GM19238 (cell line): ENCODE measurements at regions not wholly inside any gene's neighbourhood (a gene's known extent, or its start where the extent isn't known, plus 50 kb on each side); places are given as distances from the start of the nearest gene placed in this dataset.
"Not testable (repeated sequence)": the region's sequence is repeated elsewhere in the genome, so short reads cannot be mapped to it uniquely, and the experiment has no call there.

Source experiments
- DNase-seq: peaks from one replicate; pipeline ENCODE4 v3.0.0; 2011; ENCODE audit warnings: low spot score; ENCODE audit not compliant: insufficient read length

DNA sequence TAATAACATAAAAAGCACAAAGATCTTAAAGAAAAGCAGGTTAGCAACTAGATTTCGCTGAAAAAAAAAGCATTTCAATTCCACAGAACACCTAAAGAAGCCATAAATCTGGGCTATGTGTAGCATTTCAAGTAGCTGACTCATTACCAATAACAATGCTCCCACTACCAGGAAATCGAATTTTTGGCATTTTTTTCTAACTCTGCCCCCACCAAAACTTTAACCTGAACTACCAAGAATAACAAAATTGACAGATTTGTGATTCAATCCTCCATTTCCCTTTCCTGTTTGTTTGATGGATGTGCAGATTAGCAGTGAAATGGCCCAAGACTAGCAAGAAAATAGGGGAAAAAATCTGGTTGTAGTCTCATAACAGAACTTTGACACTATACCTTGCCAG lies 180.2 kb downstream of the RASEF start:
- DNase-seq, result no peak

- no peak for DNase-seq
Observed at GRCh38 chr9:82883436-82883835, 179.5 kb downstream of the RASEF start.

GRCh38 chr9:82883974-82884373 lies 179.0 kb downstream of the RASEF start:
- DNase-seq, result not testable (repeated sequence)

- no peak for DNase-seq
Observed at GRCh38 chr9:82890401-82890800, 172.5 kb downstream of the RASEF start.

- no peak for DNase-seq
Observed at GRCh38 chr9:82890865-82891264, 172.1 kb downstream of the RASEF start.

DNA sequence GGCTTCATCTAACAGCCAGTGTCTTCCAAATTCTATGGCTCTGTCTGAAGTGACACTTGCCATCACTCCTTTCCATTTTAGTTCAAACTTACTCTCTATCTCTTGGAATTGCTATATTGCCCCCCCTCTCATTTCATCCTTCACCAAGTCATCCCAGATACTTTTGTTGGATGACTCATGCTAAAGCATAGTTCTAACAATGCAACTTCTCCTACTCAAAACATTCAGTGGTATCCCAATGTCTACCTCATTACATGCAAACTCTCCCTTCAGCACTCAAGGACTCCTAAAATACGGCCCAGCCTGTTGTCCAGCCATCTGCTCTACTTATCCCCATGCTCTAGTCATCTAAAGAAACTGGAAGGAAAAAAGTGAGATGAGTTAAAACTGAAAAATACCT lies 171.6 kb downstream of the RASEF start:
- no peak for DNase-seq

DNA sequence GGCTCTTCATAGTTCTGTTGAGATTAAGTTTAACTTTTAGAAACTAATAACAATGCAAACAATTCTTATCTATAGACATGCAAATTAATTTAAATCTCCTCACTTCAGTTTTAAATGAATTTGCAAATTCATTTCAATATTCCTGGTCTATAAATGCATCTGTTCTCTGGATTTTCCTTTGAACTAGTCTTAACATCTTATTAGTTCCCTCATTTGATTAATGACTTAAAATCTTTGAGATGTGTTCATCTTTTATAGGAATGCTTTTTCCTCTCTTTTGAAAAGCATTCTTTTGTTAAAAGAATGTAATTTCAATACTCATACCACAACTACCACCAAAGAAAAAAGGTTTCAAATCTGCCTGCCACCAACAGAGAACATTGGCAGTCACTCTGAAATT lies 169.4 kb downstream of the RASEF start:
- no peak for DNase-seq

DNA sequence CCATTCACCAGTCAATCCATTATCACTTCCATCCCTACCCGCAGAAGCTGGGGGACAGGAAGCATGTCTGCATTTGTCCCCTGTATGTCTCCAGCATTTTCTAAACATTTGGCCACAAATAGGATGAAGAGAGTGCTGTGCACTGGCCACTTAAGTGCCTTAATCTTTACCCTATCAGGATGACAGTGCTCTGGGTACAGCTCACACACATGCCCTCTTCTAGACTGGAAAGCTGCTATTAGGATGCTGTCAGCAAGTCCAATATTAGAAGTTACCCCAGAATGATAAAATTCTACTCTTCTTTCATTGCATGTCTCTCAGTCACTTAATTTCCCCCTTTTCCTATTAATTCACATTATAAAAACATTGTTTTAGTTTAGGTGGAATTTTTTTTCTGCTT lies 168.4 kb downstream of the RASEF start:
- no peak for DNase-seq

DNA sequence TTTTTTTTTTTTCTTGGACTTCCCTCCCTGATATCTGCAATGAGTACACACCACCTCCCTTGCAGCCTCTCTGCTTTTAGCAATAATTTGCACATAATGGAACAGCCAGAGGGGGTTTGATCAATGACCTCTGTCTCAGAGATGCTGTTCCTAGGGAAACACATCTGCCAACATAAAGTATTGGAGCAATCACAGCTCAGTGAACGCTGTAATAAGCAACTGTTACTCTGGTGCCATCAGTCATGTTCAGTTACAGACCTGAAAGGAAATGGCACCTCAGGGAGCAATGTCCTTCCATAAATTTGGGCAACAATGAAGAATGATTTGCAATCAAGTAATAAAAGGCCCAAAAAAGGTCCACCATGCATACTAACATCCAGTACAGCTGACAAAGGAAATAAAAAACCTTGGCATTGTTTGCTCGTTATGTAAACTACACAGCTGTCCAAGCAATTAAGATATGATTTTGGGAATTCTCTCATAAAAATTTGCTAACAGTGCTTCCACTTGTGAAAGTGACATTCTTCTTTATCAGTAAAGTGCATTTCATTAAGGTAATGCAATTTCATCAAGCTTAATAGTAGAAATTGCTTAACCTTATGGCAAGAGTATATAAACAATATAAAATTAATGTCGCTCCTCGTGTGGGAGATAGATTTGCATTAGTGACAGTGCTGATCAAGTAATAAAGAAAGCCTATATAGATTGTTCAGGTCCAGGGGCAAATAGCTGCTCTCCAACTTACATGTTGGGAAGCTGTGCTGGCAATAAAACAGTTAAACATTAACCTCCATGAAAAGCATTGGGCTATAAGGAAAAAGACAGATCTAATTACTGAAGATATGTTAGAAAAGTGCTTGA lies 167.8 kb downstream of the RASEF start:
- DNase-seq, result no peak

DNA sequence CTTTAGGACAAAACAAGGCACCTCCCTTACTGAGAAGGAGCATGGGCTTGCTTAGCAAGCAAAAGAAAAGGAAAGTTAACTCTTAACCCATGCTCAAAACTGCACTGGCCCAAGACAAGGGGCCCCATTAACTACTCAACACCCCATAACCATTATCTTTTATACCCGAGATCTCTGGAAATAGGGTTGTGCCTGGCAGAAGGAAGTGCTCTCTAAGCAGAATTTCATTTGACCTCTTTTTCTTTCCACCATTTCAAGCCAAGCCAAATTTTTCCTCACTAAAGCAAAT lies 167.2 kb downstream of the RASEF start:
- DNase-seq, result no peak

- DNase-seq, result no peak
Observed at GRCh38 chr9:82903503-82903902, 159.4 kb downstream of the RASEF start.

DNA sequence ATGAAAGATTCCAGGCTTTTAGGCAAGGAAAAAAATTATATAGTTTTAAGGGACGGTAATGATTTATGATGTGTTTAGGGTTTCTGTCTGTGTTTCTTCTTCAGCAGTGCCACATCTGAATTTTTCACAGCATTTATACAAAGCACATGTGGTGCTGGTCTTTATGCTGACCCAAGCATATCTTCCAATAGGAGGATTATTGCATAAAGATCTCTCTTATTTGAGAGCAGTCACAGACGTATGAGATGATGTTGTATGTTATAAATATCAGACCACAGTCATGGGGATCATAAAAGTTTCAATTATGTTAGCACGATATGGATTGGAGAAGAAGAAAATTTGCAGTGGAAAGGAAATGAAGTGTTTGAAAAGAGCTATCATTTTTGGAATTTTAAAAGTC lies 150.9 kb downstream of the RASEF start:
- DNase-seq, result no peak

DNA sequence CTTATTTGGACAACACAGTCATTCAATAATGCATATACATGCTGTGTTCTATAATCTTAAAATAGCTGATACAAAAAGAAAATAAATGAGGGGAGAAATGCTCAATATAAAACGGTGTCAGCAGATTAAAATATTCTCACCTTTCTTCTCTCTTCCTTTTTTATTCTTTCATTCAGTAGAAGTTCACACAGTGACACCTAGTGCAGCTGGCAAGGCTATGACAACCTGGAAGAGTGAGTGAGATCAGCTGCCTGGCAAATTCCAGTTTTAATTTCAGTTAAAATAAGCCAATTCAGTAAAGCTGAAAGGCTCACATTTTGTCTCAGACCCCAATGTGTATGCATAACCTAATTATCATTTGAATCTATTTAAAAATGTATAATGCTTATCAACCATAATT lies 150.3 kb downstream of the RASEF start:
- no peak for DNase-seq

- DNase-seq, result not testable (repeated sequence)
Observed at GRCh38 chr9:82916238-82916637, 146.7 kb downstream of the RASEF start.

DNA sequence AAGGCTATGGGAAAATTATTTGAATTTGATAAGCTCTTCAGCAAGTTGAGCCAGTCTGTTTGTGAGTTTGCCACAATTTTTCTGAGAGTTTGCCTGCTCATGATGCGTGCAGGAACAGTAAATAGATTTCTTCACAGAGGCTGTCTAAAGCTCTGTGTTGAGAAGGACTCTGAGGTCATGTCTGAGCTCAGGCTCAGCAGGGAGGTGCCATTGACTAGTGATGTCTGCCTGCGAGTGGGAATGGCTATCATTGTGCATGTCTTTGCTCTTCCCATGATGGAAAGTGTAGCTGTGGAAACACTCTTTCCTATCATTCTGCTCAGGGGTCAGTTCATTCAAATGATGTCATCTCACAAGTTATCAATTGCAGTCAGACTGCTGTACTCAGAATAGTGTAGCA lies 142.8 kb downstream of the RASEF start:
- DNase-seq, result no peak

- no peak for DNase-seq
Observed at GRCh38 chr9:82922686-82923085, 140.3 kb downstream of the RASEF start.

GRCh38 chr9:82923092-82923911 lies 139.6 kb downstream of the RASEF start:
- DNase-seq, result no peak

GRCh38 chr9:82923912-82924605 lies 138.9 kb downstream of the RASEF start:
- DNase-seq, result no peak
